ENCODE measurements at regions not wholly inside any gene's neighbourhood (a gene's known extent, or its start where the extent isn't known, plus 50 kb on each side); places are given as distances from the start of the nearest gene placed in this dataset.

GRCh38 chr1:4048076-4048475 lies 148.0 kb upstream of the C1orf174 start:
- TF ChIP-seq, protein P1, sequence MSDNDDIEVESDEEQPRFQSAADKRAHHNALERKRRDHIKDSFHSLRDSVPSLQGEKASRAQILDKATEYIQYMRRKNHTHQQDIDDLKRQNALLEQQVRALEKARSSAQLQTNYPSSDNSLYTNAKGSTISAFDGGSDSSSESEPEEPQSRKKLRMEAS (IDR thresholded peaks at IDR 0.05; ENCODE audit: insufficient read depth, insufficient read length), result no peak
- TF ChIP-seq, protein P2, sequence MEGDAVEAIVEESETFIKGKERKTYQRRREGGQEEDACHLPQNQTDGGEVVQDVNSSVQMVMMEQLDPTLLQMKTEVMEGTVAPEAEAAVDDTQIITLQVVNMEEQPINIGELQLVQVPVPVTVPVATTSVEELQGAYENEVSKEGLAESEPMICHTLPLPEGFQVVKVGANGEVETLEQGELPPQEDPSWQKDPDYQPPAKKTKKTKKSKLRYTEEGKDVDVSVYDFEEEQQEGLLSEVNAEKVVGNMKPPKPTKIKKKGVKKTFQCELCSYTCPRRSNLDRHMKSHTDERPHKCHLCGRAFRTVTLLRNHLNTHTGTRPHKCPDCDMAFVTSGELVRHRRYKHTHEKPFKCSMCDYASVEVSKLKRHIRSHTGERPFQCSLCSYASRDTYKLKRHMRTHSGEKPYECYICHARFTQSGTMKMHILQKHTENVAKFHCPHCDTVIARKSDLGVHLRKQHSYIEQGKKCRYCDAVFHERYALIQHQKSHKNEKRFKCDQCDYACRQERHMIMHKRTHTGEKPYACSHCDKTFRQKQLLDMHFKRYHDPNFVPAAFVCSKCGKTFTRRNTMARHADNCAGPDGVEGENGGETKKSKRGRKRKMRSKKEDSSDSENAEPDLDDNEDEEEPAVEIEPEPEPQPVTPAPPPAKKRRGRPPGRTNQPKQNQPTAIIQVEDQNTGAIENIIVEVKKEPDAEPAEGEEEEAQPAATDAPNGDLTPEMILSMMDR (IDR thresholded peaks at IDR 0.05; ENCODE audit: extremely low read depth in 1 of 2, insufficient read depth in 1 of 2, low read depth in 1 of 2, low read length in 2 of 2), result no peak
- TF ChIP-seq POLR2A (IDR thresholded peaks at IDR 0.05; ENCODE audit: low read depth, low read length) (no peak), MYC (IDR thresholded peaks at IDR 0.05; ENCODE audit: low read depth, low read length) (no peak), POLR2AphosphoS5 (IDR thresholded peaks at IDR 0.05; ENCODE audit: insufficient read depth, low read depth, low read length) (no peak), JUN (IDR thresholded peaks at IDR 0.05; ENCODE audit: borderline replicate concordance, insufficient read depth, insufficient read length, low read depth) (no peak), EZH2 (IDR thresholded peaks at IDR 0.05; ENCODE audit: borderline replicate concordance, low read depth, low read length, severe bottlenecking) (no peak), FOS (IDR thresholded peaks at IDR 0.05; ENCODE audit: borderline replicate concordance, insufficient read depth, low read length) (no peak), GATA2 (IDR thresholded peaks at IDR 0.05; ENCODE audit: insufficient read depth, insufficient read length, low read depth, low read length) (no peak)
- no peak for DNase-seq (ENCODE audit: low read depth, low spot score)
- Histone ChIP-seq H3K9ac (replicated peaks; ENCODE audit: extremely low read depth, insufficient read depth, low read length) (no peak overlapping the region), H3K36me3 (ENCODE audit: control insufficient read depth in 2 of 2, extremely low read depth in 1 of 2, insufficient read depth in 2 of 2, low read length in 2 of 2) (no peaks in the 10 kb centered on the region), H3K27me3 (ENCODE audit: control insufficient read depth in 2 of 2, insufficient read depth in 2 of 2, low read length in 2 of 2) (no peaks in the 10 kb centered on the region), H3K27ac (ENCODE audit: insufficient read depth, low read depth, low read length) (no peak overlapping the region), H3K9me1 (replicated peaks; ENCODE audit: control insufficient read depth, extremely low read depth, insufficient read depth, low read length) (no peaks in the 10 kb centered on the region), H3K79me2 (ENCODE audit: control insufficient read depth, insufficient read depth, low read length) (no peaks in the 10 kb centered on the region), H3K4me3 (replicated peaks in 1 of 3; ENCODE audit: insufficient read depth in 1 of 3, low read depth in 1 of 3, low read length in 3 of 3) (no peak overlapping the region), H3K4me1 (ENCODE audit: control insufficient read depth, extremely low read depth, insufficient read depth, low read length) (no peaks in the 10 kb centered on the region), H3K4me2 (ENCODE audit: insufficient read depth, low read length) (no peak overlapping the region), H4K20me1 (replicated peaks; ENCODE audit: control insufficient read depth, extremely low read depth, insufficient read depth, low read length) (no peaks in the 10 kb centered on the region), H3K9me3 (replicated peaks; ENCODE audit: control insufficient read depth, insufficient read depth, low read length) (peaks cover 3% of the 10 kb centered on the region), H2AFZ (ENCODE audit: low read depth, low read length) (no peak overlapping the region)
- dilution Hi-C loops (cut with MboI; ENCODE audit: extremely low pct_ligation_motif_present, low sequenced_read_pairs) (no loop called here), intact Hi-C loops (cut with micrococcal nuclease) (no loop called here)
- FAIRE-seq, result no peak
- ChIA-PET CTCF (no interaction called here), POLR2A (no interaction called here)
- no TSS peak for BruUV-seq (replicated peaks)
